Neural progenitor cell (in vitro differentiated cells): ENCODE measurements at regions not wholly inside any gene's neighbourhood (a gene's known extent, or its start where the extent isn't known, plus 50 kb on each side); places are given as distances from the start of the nearest gene placed in this dataset.

Experiments used
- DNase-seq: peaks from one replicate; pipeline ENCODE4 v3.0.0-alpha.2; 2016; ENCODE audit warnings: low spot score
- H2AFZ ChIP-seq: fragments of 200-600 bp; sonication (generic); replicated peaks from 2 replicates; pipeline ENCODE4 v1.6.1; 2016; ENCODE audit warnings: antibody characterized with exemption
- H3F3A ChIP-seq: fragments of 200-600 bp; sonication (generic); 2 replicates; pipeline ENCODE4 v1.6.1; 2016; ENCODE audit warnings: antibody characterized with exemption, low read depth
- H3K27ac ChIP-seq: fragments of 200-600 bp; sonication (generic); 2 replicates; pipeline ENCODE4 v1.5.1; 2016; ENCODE audit warnings: mild to moderate bottlenecking
- H3K27me3 ChIP-seq: fragments of 200-600 bp; sonication (generic); 2 replicates; pipeline ENCODE4 v1.6.1; 2016; ENCODE audit warnings: mild to moderate bottlenecking, moderate library complexity
- H3K36me3 ChIP-seq: fragments of 200-600 bp; sonication (generic); 2 replicates; pipeline ENCODE4 v1.5.1; 2016
- H3K4me1 ChIP-seq: fragments of 200-600 bp; sonication (generic); 2 replicates; pipeline ENCODE4 v1.6.1; 2016; ENCODE audit warnings: mixed run types
- H3K4me2 ChIP-seq: fragments of 200-600 bp; sonication (generic); 2 replicates; pipeline ENCODE4 v1.6.1; 2016
- H3K4me3 ChIP-seq: fragments of 200-600 bp; sonication (generic); 2 replicates; pipeline ENCODE4 v1.5.1; 2016
- H3K79me2 ChIP-seq: fragments of 200-600 bp; sonication (generic); 2 replicates; pipeline ENCODE4 v1.6.1; 2016; ENCODE audit warnings: low read depth
- H3K9ac ChIP-seq: fragments of 200-600 bp; sonication (generic); 2 replicates; pipeline ENCODE4 v1.6.1; 2016
- H3K9me3 ChIP-seq: fragments of 200-600 bp; sonication (generic); 2 replicates; pipeline ENCODE4 v1.5.1; 2016; ENCODE audit warnings: low read depth
- H4K20me1 ChIP-seq: fragments of 200-600 bp; sonication (generic); 2 replicates; pipeline ENCODE4 v1.6.1; 2016; ENCODE audit warnings: low read depth
- H3K27ac Mint-ChIP-seq: 3 replicates; pipeline ENCODE4 v1.8.0; 2021; ENCODE audit warnings: mixed read lengths
- H3K27me3 Mint-ChIP-seq: 2 replicates; pipeline ENCODE4 v1.8.0; 2022; ENCODE audit warnings: low read depth, mild to moderate bottlenecking, inconsistent platforms, moderate library complexity, mixed read lengths; ENCODE audit not compliant: insufficient read depth
- H3K36me3 Mint-ChIP-seq: 3 replicates; pipeline ENCODE4 v1.8.0; 2021; ENCODE audit warnings: mixed read lengths
- H3K4me1 Mint-ChIP-seq: 3 replicates; pipeline ENCODE4 v1.8.0; 2021; ENCODE audit warnings: mixed read lengths
- H3K4me3 Mint-ChIP-seq: 3 replicates; pipeline ENCODE4 v1.8.0; 2021; ENCODE audit warnings: mild to moderate bottlenecking, moderate library complexity, mixed read lengths
- H3K9me3 Mint-ChIP-seq: 3 replicates; pipeline ENCODE4 v1.8.0; 2020; ENCODE audit warnings: mixed read lengths
- CTCF ChIP-seq: fragments of 200-600 bp; sonication (generic); IDR thresholded peaks from 2 replicates; pipeline ENCODE4 v1.5.1; 2017; ENCODE audit warnings: antibody characterized with exemption, mild to moderate bottlenecking
- EZH2 ChIP-seq: fragments of 200-600 bp; sonication (generic); IDR thresholded peaks from 2 replicates; pipeline ENCODE4 v1.6.1; 2017; ENCODE audit warnings: antibody characterized with exemption, mild to moderate bottlenecking, moderate library complexity
- EZH2phosphoT487 ChIP-seq: fragments of 200-600 bp; sonication (generic); IDR thresholded peaks from 2 replicates; pipeline ENCODE4 v1.6.1; 2017; ENCODE audit warnings: antibody characterized with exemption

DNA sequence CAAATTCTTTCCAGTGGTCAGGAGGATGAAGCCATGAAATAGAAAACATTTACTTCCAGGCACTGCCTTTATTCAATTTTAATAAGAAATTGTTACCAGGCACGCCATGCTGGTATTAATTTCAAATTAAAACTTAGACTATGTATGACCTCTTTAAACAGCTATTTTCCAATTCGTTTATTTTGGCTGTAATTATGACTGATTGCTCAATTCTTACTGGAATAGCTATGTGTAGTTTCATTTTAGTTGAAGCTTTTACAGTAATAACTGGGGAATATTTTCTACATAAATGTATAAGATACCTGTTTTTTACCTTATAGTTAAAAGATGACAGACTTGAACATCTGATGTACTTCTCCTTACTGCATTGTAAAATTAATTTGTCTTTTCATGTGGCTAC is 480.0 kb upstream of the GOLIM4 start:
- H3K9ac ChIP-seq, result no peak overlapping the region
- no peaks in the 10 kb centered on the region for H3K9me3 ChIP-seq
- no peaks in the 10 kb centered on the region for H3K27me3 ChIP-seq
- Mint-ChIP-seq H3K4me1 (peaks cover 28% of the 10 kb centered on the region), H3K27ac (no peak overlapping the region), H3K4me3 (no peak overlapping the region), H3K36me3 (peaks cover 6% of the 10 kb centered on the region), H3K27me3 (no peaks in the 10 kb centered on the region), H3K9me3 (no peaks in the 10 kb centered on the region)
- no peak overlapping the region for H2AFZ ChIP-seq
- no peak overlapping the region for H3K27ac ChIP-seq
- TF ChIP-seq CTCF, result no peak
- TF ChIP-seq EZH2, result no peak
- no peak for TF ChIP-seq EZH2phosphoT487
- H3K79me2 ChIP-seq, result no peaks in the 10 kb centered on the region
- no peaks in the 10 kb centered on the region for H3F3A ChIP-seq
- no peak overlapping the region for H3K4me3 ChIP-seq
- peaks cover 7% of the 10 kb centered on the region for H3K4me1 ChIP-seq
- no peak for DNase-seq
- no peak overlapping the region for H3K4me2 ChIP-seq
- no peaks in the 10 kb centered on the region for H3K36me3 ChIP-seq
- no peaks in the 10 kb centered on the region for H4K20me1 ChIP-seq

- no peak overlapping the region for H3K27ac Mint-ChIP-seq
- Histone ChIP-seq H3F3A (no peaks in the 10 kb centered on the region), H3K79me2 (no peaks in the 10 kb centered on the region), H3K4me3 (no peak overlapping the region), H4K20me1 (no peaks in the 10 kb centered on the region), H3K27ac (no peak overlapping the region), H3K36me3 (no peaks in the 10 kb centered on the region), H3K9me3 (no peaks in the 10 kb centered on the region), H3K4me1 (peaks cover 7% of the 10 kb centered on the region), H3K4me2 (no peak overlapping the region), H3K9ac (no peak overlapping the region), H2AFZ (no peak overlapping the region), H3K27me3 (no peaks in the 10 kb centered on the region)
- no peak for DNase-seq
- H3K36me3 Mint-ChIP-seq, result peaks cover 6% of the 10 kb centered on the region
- H3K4me1 Mint-ChIP-seq, result peaks cover 28% of the 10 kb centered on the region
- no peak overlapping the region for H3K4me3 Mint-ChIP-seq
- TF ChIP-seq EZH2phosphoT487 (no peak), CTCF (no peak), EZH2 (no peak)
- H3K9me3 Mint-ChIP-seq, result no peaks in the 10 kb centered on the region
- H3K27me3 Mint-ChIP-seq, result no peaks in the 10 kb centered on the region
Observed at GRCh38 chr3:168574455-168575158, 478.9 kb upstream of the GOLIM4 start.

GRCh38 chr3:168570404-168571155 is 474.9 kb upstream of the GOLIM4 start:
- Mint-ChIP-seq H3K9me3 (no peaks in the 10 kb centered on the region), H3K27ac (no peak overlapping the region), H3K27me3 (no peaks in the 10 kb centered on the region), H3K36me3 (peaks cover 10% of the 10 kb centered on the region), H3K4me1 (peaks cover 1% of the 10 kb centered on the region), H3K4me3 (no peak overlapping the region)
- Histone ChIP-seq H2AFZ (no peak overlapping the region), H3K9ac (no peak overlapping the region), H3K36me3 (no peaks in the 10 kb centered on the region), H3K79me2 (no peaks in the 10 kb centered on the region), H3K4me3 (no peak overlapping the region), H3K27me3 (no peaks in the 10 kb centered on the region), H3K9me3 (no peaks in the 10 kb centered on the region), H3K4me1 (no peaks in the 10 kb centered on the region), H3K27ac (no peak overlapping the region), H3K4me2 (no peak overlapping the region), H4K20me1 (no peaks in the 10 kb centered on the region), H3F3A (no peaks in the 10 kb centered on the region)
- TF ChIP-seq CTCF (no peak), EZH2 (no peak), EZH2phosphoT487 (no peak)
- no peak for DNase-seq
